Smooth muscle cell (in vitro differentiated cells): ENCODE measurements at regions not wholly inside any gene's neighbourhood (a gene's known extent, or its start where the extent isn't known, plus 50 kb on each side); places are given as distances from the start of the nearest gene placed in this dataset.

Experiments
- DNase-seq: peaks from one replicate; lab custom pipeline; 2025; ENCODE audit not compliant: unreplicated experiment; lab: John Stamatoyannopoulos, UW
- H2AFZ ChIP-seq: fragments of 200-600 bp; sonication (generic); 2 replicates; pipeline ENCODE4 v1.6.0; 2016; ENCODE audit warnings: antibody characterized with exemption, low read depth, mild to moderate bottlenecking
- H3F3A ChIP-seq: fragments of 200-600 bp; sonication (generic); 2 replicates; pipeline ENCODE4 v1.6.0; 2017; ENCODE audit warnings: antibody characterized with exemption, low read depth
- H3K27ac ChIP-seq: fragments of 200-600 bp; sonication (generic); 2 replicates; pipeline ENCODE4 v1.5.1; 2016; ENCODE audit warnings: low read depth, mild to moderate bottlenecking
- H3K27me3 ChIP-seq: fragments of 200-600 bp; sonication (generic); 2 replicates; pipeline ENCODE4 v1.6.1; 2016; ENCODE audit warnings: low read depth, mild to moderate bottlenecking
- H3K36me3 ChIP-seq: fragments of 200-600 bp; sonication (generic); 2 replicates; pipeline ENCODE4 v1.5.1; 2016; ENCODE audit warnings: low read depth
- H3K4me1 ChIP-seq: fragments of 200-600 bp; sonication (generic); 2 replicates; pipeline ENCODE4 v1.5.1; 2016; ENCODE audit warnings: low read depth
- H3K4me2 ChIP-seq: fragments of 200-600 bp; sonication (generic); 2 replicates; pipeline ENCODE4 v1.6.0; 2016; ENCODE audit warnings: mild to moderate bottlenecking
- H3K4me3 ChIP-seq: fragments of 200-600 bp; sonication (generic); 2 replicates; pipeline ENCODE4 v1.5.1; 2016; ENCODE audit warnings: mild to moderate bottlenecking
- H3K79me2 ChIP-seq: fragments of 200-600 bp; sonication (generic); 2 replicates; pipeline ENCODE4 v1.6.0; 2016; ENCODE audit warnings: low read depth, mild to moderate bottlenecking
- H3K9ac ChIP-seq: fragments of 200-600 bp; sonication (generic); 2 replicates; pipeline ENCODE4 v1.6.0; 2016; ENCODE audit warnings: low read depth
- H3K9me3 ChIP-seq: fragments of 200-600 bp; sonication (generic); replicated peaks from 2 replicates; pipeline ENCODE4 v1.5.1; 2016; ENCODE audit warnings: low read depth
- H4K20me1 ChIP-seq: fragments of 200-600 bp; sonication (generic); 2 replicates; pipeline ENCODE4 v1.6.0; 2016; ENCODE audit warnings: low read depth
- WGBS: methylation state at CpG from one replicate; pipeline ENCODE4 v1.1.7; 2016; ENCODE audit warnings: low lambda C conversion rate; 5-methylcytosine and 5-hydroxymethylcytosine counted together
- TF ChIP-seq, protein P1 (sequence below): fragments of 200-600 bp; sonication (generic); IDR thresholded peaks from 2 replicates; pipeline ENCODE4 v1.5.1; 2017; ENCODE audit warnings: borderline replicate concordance, mild to moderate bottlenecking, antibody characterized with exemption; ENCODE audit not compliant: insufficient read depth, poor library complexity, severe bottlenecking

DNA sequence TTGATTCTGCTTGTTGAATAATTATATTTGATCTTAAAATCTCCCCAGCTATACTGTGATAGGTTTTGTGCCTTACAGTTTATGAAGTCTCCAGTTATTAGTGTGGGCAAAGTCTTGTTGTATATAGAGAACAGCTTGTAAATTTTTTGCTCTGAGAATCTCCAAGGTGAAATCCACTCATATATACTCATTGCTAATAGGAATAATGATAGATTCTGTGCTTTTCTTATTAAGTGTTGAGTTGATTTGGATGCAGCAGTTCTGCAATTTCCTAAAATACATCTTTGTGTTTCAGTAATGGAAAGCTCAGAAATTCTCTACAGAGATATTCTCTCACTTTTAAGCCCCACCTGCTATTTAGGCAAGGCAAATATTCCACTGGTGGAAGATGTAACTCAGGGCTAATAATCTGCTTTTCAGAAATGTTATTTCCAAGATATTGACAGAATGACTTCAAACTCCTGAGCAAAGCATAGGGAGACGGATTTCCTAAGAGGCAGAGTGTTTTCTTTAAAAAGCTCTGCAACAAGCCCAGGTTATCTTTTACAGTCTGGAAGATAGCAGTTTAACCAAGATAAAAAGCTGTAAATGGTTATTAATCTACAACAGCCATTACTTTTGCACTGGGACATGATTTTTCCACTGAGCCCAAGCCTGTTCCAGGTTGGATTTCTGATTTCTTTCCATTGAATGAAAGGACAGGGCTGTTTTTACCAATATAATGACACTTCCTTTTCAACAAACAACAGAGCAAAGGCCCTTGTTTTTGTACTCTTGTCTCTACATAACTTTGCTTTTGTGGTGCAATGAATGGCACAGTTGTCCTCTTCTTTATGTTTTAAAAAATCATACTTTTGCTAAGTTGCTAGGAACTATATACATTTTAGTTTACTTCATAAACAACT lies 239.9 kb upstream of the ATP2B1 start:
- Histone ChIP-seq H3K4me3 (no peak overlapping the region), H3F3A (peaks cover 13% of the 10 kb centered on the region), H3K36me3 (no peaks in the 10 kb centered on the region), H3K9me3 (no peaks in the 10 kb centered on the region), H3K27ac (peak overlapping the region; percentile 94), H3K79me2 (no peaks in the 10 kb centered on the region), H3K4me2 (peak overlapping the region; percentile 65), H4K20me1 (no peaks in the 10 kb centered on the region), H3K27me3 (no peaks in the 10 kb centered on the region), H2AFZ (no peak overlapping the region), H3K4me1 (peaks cover 39% of the 10 kb centered on the region), H3K9ac (peak overlapping the region; percentile 80)
- TF ChIP-seq, protein P1, sequence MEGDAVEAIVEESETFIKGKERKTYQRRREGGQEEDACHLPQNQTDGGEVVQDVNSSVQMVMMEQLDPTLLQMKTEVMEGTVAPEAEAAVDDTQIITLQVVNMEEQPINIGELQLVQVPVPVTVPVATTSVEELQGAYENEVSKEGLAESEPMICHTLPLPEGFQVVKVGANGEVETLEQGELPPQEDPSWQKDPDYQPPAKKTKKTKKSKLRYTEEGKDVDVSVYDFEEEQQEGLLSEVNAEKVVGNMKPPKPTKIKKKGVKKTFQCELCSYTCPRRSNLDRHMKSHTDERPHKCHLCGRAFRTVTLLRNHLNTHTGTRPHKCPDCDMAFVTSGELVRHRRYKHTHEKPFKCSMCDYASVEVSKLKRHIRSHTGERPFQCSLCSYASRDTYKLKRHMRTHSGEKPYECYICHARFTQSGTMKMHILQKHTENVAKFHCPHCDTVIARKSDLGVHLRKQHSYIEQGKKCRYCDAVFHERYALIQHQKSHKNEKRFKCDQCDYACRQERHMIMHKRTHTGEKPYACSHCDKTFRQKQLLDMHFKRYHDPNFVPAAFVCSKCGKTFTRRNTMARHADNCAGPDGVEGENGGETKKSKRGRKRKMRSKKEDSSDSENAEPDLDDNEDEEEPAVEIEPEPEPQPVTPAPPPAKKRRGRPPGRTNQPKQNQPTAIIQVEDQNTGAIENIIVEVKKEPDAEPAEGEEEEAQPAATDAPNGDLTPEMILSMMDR, result no peak
- 17% methylated on average over 1 of the region's 1 CpG for WGBS
- DNase-seq, result no peak

DNA sequence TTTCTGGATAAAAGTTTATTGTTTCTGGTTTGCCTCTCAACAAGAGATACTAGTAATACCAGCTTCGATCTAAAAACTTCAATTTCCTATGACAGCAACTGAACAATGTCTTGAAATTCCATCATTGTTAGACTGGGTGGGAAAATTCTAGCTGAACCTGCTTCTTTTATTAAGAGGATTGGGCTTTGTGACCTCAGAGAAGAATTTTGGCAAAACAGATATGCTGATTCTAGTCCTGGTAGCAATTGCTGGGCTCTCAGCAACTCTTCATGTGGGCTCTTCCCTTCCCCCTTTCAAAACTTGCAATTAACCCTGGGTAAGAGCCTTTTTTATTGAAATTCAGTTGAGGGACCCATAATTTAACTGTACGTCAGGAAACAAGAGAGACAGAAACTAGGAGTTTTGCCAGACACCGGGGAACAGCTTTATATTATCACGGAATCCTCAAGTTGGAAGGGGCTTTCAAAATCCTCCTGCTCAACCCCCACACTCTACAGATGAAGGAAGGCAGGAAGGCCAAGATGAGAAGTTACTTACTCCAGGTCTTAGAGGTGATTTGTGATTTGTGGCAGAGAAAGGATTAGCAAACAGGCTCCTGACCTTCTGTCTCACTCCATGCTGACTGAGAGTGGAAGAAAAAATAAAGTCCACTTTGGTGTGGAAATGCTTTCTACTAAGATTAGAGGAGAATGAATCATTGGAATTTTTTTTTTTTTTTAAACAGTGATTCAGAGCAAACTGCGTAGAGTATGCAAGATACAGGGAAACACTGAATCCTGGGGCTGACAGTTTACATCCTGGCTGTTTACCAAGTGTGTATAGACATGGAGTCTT lies 239.0 kb upstream of the ATP2B1 start:
- no peak overlapping the region for H3K4me3 ChIP-seq
- H3K27me3 ChIP-seq, result no peaks in the 10 kb centered on the region
- no peaks in the 10 kb centered on the region for H4K20me1 ChIP-seq
- no peaks in the 10 kb centered on the region for H3K9me3 ChIP-seq
- peaks cover 17% of the 10 kb centered on the region for H3F3A ChIP-seq
- peak overlapping the region; percentile 94 for H3K27ac ChIP-seq
- peak overlapping the region; percentile 66 for H3K4me2 ChIP-seq
- no peak overlapping the region for H2AFZ ChIP-seq
- TF ChIP-seq, protein P1, result no peak
- no peak for DNase-seq
- H3K9ac ChIP-seq, result peak overlapping the region; percentile 80
- WGBS, result 9% methylated on average over 5 of the region's 5 CpGs
- no peaks in the 10 kb centered on the region for H3K36me3 ChIP-seq
- H3K79me2 ChIP-seq, result no peaks in the 10 kb centered on the region
- H3K4me1 ChIP-seq, result peaks cover 39% of the 10 kb centered on the region

DNA sequence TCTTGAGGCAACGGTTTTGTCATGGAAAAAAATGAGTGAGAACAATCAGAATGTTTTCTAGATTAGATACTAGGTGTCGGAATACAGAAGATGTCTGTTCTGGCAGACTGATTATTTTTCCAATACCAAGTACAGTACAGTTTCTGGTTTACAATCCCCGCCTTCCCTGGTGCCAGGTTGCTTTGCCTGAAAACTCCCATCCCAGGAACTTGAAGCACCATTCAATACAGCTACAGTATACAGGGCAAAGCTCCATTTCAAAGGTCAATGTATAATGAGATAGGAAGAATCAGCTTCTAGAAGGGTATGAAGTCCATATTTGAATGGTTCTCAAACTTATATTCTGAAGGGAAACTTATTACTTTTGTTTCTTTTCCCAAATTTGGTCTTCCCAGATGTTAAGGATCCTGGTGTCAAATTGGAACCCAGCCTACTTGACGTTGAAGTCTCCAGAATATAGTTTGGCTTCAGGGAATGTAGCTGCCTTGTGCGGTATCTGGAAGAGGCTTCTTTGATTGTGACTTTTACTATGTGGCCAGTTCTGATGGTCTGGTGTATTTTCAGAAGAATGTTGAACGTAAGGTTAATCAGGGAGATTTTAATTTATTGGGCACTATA lies 238.0 kb upstream of the ATP2B1 start:
- 58% methylated on average over 6 of the region's 6 CpGs for WGBS
- Histone ChIP-seq H3K27me3 (no peaks in the 10 kb centered on the region), H2AFZ (no peak overlapping the region), H3K4me2 (peak overlapping the region; percentile 66), H3K9me3 (no peaks in the 10 kb centered on the region), H3K9ac (peak overlapping the region; percentile 0), H3K36me3 (no peaks in the 10 kb centered on the region), H3K27ac (peak overlapping the region; percentile 94), H3F3A (peaks cover 16% of the 10 kb centered on the region), H3K4me3 (no peak overlapping the region), H4K20me1 (no peaks in the 10 kb centered on the region), H3K4me1 (peaks cover 39% of the 10 kb centered on the region), H3K79me2 (no peaks in the 10 kb centered on the region)
- TF ChIP-seq, protein P1, result no peak
- no peak for DNase-seq
